NCI-H510A treated with DMSO at 0.1 percent for 48 hours (cell line): ENCODE measurements at regions not wholly inside any gene's neighbourhood (a gene's known extent, or its start where the extent isn't known, plus 50 kb on each side); places are given as distances from the start of the nearest gene placed in this dataset.
"Not testable (repeated sequence)": the region's sequence is repeated elsewhere in the genome, so short reads cannot be mapped to it uniquely, and the experiment has no call there.

Experiments used
- DNase-seq: peaks from one replicate; lab custom pipeline; 2025; lab: John Stamatoyannopoulos, UW

GRCh38 chr20:61096463-61096862 is 155.6 kb upstream of the CDH4 start:
- no peak for DNase-seq

- no peak for DNase-seq
Observed at GRCh38 chr20:61099806-61100205, 152.3 kb upstream of the CDH4 start.

- no peak for DNase-seq
Observed at GRCh38 chr20:61100489-61100888, 151.6 kb upstream of the CDH4 start.

GRCh38 chr20:61101321-61101720 is 150.7 kb upstream of the CDH4 start:
- DNase-seq = not testable (repeated sequence)

DNA sequence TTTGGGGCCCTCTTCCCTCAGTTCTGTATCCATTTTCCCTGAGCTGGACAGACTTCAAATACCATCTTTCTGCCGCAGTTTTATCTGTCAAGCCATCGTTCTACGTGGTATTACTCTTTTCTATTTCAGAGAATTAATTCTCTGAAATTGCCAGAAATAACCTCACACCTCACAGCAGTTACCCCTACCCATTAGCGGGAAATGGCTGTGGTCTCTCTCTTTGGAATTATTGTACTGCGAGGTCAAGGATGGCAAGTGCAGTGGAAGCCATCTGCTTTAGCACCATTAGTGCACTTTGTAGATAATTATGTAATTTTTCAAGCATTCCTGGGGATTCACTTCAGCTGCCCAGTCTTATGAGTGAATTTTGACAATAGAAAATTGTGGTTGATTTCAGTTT is 147.8 kb upstream of the CDH4 start:
- no peak for DNase-seq

GRCh38 chr20:61105395-61105794 is 146.7 kb upstream of the CDH4 start:
- DNase-seq = no peak

DNA sequence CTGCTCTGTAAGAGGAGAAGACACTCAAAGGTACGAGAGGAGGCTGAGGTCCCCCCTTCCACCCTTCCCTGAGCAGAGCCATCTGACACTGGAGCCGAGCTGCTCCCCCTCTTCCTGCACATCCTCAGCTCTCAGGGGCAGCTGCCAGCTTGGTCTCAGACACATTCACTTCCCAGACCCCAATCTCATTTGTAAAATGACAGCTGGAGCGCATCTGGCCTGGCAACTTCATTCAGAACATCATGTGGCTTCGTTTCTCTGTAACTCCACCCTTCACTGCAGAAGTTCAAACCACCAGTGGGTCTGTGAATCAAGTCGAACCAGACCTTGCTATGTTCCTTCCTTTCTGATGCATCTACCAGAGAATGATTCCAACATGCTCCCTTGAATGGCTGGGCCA is 145.6 kb upstream of the CDH4 start:
- no peak for DNase-seq

- DNase-seq = no peak
Observed at GRCh38 chr20:61109221-61109805, 142.7 kb upstream of the CDH4 start.

DNA sequence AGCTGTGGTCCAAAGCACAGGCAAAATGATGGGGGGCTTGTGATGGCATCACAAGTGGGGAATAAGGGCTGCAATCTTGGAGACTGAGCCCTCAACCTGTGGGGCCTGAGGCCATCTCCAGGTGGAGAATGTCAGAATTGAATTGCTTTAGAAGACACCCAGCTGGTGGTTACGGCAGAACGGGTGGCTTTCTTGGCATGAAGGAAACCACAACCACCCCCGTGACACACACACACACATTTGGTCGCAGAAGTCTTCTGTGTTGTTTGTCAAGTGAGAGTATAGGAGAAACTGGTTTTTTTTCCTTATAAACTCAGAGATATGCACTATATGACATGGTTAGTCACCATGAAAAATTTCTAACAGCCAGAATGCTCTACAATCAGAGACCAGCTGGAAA is 139.5 kb upstream of the CDH4 start:
- DNase-seq = no peak

- DNase-seq = no peak
Observed at GRCh38 chr20:61113731-61114130, 138.3 kb upstream of the CDH4 start.

- no peak for DNase-seq
Observed at GRCh38 chr20:61114493-61115175, 137.4 kb upstream of the CDH4 start.

DNA sequence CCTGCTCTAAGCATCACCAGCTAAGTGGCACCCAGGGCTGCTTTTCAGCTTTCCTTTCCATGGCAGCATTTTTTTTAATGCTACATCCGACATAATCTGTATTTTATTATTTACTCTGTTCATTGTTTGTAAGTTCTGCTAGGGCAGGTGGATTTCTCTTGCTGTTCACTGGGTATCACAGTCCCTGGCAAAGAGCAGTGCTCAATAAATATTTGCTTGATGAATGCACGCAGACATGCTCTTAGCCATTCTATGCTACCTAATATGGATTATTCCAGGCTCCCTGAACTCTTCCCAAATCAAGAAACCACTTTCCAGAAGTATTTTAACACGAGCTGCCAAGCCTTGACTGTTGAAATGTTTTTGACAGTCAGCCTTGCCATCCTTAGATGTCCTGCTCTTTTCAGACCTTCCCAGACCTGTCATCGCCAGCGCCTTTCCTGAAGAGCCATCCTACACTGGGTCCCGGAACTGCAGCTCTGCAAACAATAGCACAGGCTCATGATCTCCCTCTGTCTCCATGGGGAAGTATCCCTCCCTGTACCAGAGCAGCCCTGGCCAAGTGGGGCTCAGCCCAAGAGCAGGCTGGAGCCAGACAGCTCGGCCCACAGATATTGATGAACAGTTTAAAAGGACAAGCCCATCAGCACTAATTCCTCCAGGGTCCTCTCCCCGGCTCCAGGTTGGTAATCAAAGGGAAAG is 136.5 kb upstream of the CDH4 start:
- DNase-seq = no peak

- no peak for DNase-seq
Observed at GRCh38 chr20:61117725-61118124, 134.3 kb upstream of the CDH4 start.

GRCh38 chr20:61118429-61119224 is 133.4 kb upstream of the CDH4 start:
- no peak for DNase-seq

DNA sequence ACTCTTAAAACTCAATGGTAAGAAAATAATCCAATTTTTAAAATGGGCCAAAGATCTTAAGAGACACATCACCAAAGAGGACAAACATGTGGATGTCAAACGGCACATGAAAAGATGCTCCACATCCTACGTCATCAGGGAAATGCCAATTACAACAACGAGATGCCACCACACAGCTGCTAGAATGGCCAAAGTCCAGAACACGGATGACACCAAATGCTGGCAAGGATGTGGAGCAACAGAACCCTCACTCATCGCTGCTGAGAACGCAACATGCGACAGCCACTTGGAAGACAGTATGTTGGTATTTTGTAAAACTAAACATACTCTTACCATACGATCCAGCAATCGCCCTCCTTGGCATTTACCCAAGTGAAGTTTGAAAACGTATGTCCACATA is 132.8 kb upstream of the CDH4 start:
- DNase-seq = no peak

DNA sequence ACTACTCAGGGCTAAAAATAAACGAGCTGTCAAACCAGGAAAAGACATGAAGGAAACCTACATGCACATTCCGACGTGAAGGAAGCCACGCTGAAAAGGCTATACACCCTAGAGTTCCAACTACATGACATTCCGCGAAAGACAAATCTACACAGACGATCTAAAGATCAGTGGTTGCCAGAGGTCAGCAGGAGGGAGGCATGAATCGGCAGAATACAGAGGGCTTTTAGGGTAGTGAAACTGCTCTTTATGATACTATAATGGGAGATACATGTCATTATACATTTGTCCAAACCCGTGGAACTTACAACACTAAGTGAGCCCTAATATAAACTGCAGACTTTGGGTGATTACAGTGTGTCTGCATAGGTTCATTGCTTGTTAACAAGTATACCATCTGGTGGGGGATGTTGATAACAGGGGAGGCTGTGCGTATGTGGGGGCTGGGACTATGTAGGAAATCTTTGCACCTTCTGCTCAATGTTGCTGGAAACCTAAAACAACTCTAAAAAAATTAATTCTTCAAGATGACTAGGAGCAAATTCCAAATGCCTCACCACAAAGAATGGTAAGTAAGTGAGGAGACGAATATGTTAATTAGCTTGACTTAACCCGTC is 132.2 kb upstream of the CDH4 start:
- DNase-seq = no peak

- DNase-seq = peak; percentile 1
Observed at GRCh38 chr20:61120595-61121515, 131.2 kb upstream of the CDH4 start.

DNA sequence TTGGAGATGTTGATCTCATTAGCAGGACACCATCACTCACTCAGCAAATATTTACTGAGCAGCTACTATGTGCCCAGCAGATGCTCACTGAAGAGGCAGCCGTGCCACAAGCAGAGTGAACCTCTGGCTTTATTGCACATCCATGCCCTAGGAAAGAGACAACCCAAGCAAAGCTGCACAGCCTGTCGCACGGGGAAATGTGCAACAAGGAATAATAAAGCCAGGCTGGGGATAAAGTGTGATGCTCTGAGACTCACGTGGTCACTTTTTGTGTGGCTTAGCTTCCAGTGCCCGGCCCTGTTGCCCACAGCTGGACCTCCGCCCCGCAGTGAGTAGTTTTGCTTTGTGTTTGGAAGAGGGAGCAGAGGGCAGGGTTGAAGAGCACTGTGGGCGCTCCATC is 130.4 kb upstream of the CDH4 start:
- no peak for DNase-seq

- no peak for DNase-seq
Observed at GRCh38 chr20:61123286-61123685, 128.8 kb upstream of the CDH4 start.

GRCh38 chr20:61123751-61124368 is 128.2 kb upstream of the CDH4 start:
- no peak for DNase-seq

- DNase-seq = no peak
Observed at GRCh38 chr20:61125076-61125475, 127.0 kb upstream of the CDH4 start.
